ENCODE measurements at regions not wholly inside any gene's neighbourhood (a gene's known extent, or its start where the extent isn't known, plus 50 kb on each side); places are given as distances from the start of the nearest gene placed in this dataset.
"Not testable (repeated sequence)": the region's sequence is repeated elsewhere in the genome, so short reads cannot be mapped to it uniquely, and the experiment has no call there.

- no peak for DNase-seq (ENCODE audit: low read depth)
Observed at GRCh38 chr7:66413379-66414114, 208.4 kb downstream of the TPST1 start.

- peak; percentile 33 for DNase-seq (ENCODE audit: low read depth)
Observed at GRCh38 chr7:66415659-66416265, 210.6 kb downstream of the TPST1 start.

GRCh38 chr7:66418537-66418936 lies 210.1 kb upstream of the KCTD7 start:
- DNase-seq (ENCODE audit: low read depth): no peak

- no peak for DNase-seq (ENCODE audit: low read depth)
Observed at GRCh38 chr7:66419210-66419609, 209.5 kb upstream of the KCTD7 start.

GRCh38 chr7:66421830-66422475 lies 206.7 kb upstream of the KCTD7 start:
- DNase-seq (ENCODE audit: low read depth): no peak

- no peak for DNase-seq (ENCODE audit: low read depth)
Observed at GRCh38 chr7:66423729-66424128, 205.0 kb upstream of the KCTD7 start.

- no peak for DNase-seq (ENCODE audit: low read depth)
Observed at GRCh38 chr7:66426332-66426731, 202.3 kb upstream of the KCTD7 start.

- DNase-seq (ENCODE audit: low read depth): no peak
Observed at GRCh38 chr7:66426996-66427395, 201.7 kb upstream of the KCTD7 start.

- DNase-seq (ENCODE audit: low read depth): no peak
Observed at GRCh38 chr7:66427956-66428355, 200.7 kb upstream of the KCTD7 start.

GRCh38 chr7:66429498-66430163 lies 199.1 kb upstream of the KCTD7 start:
- DNase-seq (ENCODE audit: low read depth): no peak

- no peak for DNase-seq (ENCODE audit: low read depth)
Observed at GRCh38 chr7:66430164-66430545, 198.5 kb upstream of the KCTD7 start.

GRCh38 chr7:66438703-66439405 lies 189.8 kb upstream of the KCTD7 start:
- not testable (repeated sequence) for DNase-seq (ENCODE audit: low read depth)

GRCh38 chr7:66442385-66442784 lies 186.3 kb upstream of the KCTD7 start:
- DNase-seq (ENCODE audit: low read depth): no peak

- peak; percentile 29 for DNase-seq (ENCODE audit: low read depth)
Observed at GRCh38 chr7:66443946-66444345, 184.7 kb upstream of the KCTD7 start.

- DNase-seq (ENCODE audit: low read depth): not testable (repeated sequence)
Observed at GRCh38 chr7:66447007-66447406, 181.7 kb upstream of the KCTD7 start.

GRCh38 chr7:66450814-66451213 lies 177.9 kb upstream of the KCTD7 start:
- not testable (repeated sequence) for DNase-seq (ENCODE audit: low read depth)

- DNase-seq (ENCODE audit: low read depth): not testable (repeated sequence)
Observed at GRCh38 chr7:66451713-66452112, 177.0 kb upstream of the KCTD7 start.

GRCh38 chr7:66452165-66452564 lies 176.5 kb upstream of the KCTD7 start:
- no peak for DNase-seq (ENCODE audit: low read depth)

GRCh38 chr7:66453340-66453739 lies 175.3 kb upstream of the KCTD7 start:
- DNase-seq (ENCODE audit: low read depth): no peak

- DNase-seq (ENCODE audit: low read depth): no peak
Observed at GRCh38 chr7:66454600-66455225, 174.0 kb upstream of the KCTD7 start.

- not testable (repeated sequence) for DNase-seq (ENCODE audit: low read depth)
Observed at GRCh38 chr7:66455432-66455831, 173.2 kb upstream of the KCTD7 start.

Data from HT1080 (cell line).